ENCODE measurements at regions not wholly inside any gene's neighbourhood (a gene's known extent, or its start where the extent isn't known, plus 50 kb on each side); places are given as distances from the start of the nearest gene placed in this dataset.

GRCh38 chr7:52897288-52897687, 138.1 kb upstream of the POM121L12 start:
- DNase-seq (ENCODE audit: low read depth in 2 of 2), result no peak

DNA sequence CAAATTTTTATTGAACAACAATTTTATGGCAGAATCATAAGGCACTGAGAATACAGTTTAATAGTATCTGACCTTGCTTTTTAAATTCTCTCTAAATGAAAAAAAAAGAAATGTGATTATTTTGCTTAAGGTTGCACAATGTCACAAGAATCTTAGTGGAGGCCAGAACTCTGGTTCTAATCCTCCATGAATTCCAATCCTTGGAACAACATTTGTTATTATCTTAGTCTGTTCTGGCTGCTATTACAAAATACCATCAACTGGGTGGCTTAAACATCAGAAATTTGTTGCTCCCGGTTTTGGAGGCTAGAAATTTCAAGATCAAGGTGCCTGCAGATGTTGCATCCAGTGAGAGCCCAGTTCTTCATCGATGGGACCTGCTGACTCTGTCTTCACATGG, 158.2 kb upstream of the POM121L12 start:
- no peak for DNase-seq (ENCODE audit: low read depth in 2 of 2)

DNA sequence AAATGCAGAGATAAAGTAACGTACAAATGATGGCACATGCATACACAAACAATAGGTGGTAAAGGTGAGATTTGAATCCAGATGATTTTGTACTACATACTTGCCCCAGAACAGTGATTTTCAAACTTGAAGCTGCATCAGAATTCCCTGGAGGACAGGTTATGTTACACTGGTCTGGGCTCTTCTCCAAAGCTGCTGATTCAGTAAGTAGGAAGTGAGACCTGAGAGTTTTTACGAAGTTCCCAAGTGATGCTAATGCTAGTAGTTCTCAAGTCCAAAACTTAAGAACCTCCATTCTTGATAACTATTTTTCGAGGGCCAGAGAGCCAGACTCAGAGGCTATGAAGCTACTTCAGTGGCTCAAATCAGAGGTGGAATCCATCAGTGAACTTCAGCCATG, 159.0 kb upstream of the POM121L12 start:
- no peak for DNase-seq (ENCODE audit: low read depth in 2 of 2)

- DNase-seq (ENCODE audit: low read depth in 2 of 2), result no peak
Measured at GRCh38 chr7:52863652-52864051, 171.8 kb upstream of the POM121L12 start.

- no peak for DNase-seq (ENCODE audit: low read depth in 2 of 2)
Measured at GRCh38 chr7:52862321-52862720, 173.1 kb upstream of the POM121L12 start.

- DNase-seq (ENCODE audit: low read depth in 2 of 2), result no peak
Measured at GRCh38 chr7:52857367-52857766, 178.1 kb upstream of the POM121L12 start.

GRCh38 chr7:52854681-52855080, 180.8 kb upstream of the POM121L12 start:
- no peak for DNase-seq (ENCODE audit: low read depth in 2 of 2)

DNA sequence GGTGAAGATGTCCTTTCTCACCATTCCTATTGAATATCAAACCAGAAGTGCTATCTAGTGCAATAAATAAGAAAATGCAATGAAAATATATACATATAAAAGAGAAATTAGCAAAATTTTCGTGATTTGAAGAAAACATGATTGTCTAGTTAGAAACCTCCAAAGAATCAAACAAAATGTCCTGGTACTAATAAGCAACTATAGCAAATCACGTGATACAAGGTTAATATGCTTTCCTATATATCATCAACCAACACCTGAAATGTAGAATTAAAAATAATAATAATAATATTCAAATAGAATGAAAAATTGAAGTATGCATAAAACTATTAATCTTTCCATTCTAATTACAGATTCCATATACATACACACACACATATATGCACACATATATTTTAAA, 183.9 kb upstream of the POM121L12 start:
- DNase-seq (ENCODE audit: low read depth in 2 of 2), result no peak

DNA sequence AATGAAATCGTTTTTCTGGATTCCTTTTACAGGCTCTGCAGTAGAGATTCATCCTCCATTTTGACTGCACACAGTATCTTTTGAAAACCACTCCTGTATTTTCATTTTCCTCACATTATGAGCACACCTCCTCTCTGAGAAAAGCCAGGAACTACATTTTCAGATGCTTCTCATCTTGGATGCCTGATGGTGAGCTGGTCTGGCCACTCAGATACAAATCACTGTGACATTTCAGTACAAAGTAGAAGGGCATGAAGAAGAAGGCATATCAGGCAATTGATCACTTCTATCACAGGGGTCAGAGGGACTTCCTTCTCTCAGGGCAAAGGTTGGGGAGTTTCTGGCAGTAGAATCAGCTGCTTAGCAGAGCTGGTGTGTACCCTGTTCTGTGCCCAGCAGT, 192.0 kb upstream of the POM121L12 start:
- no peak for DNase-seq (ENCODE audit: low read depth in 2 of 2)

- no peak for DNase-seq (ENCODE audit: low read depth in 2 of 2)
Measured at GRCh38 chr7:52842202-52842900, 193.1 kb upstream of the POM121L12 start.

- DNase-seq (ENCODE audit: low read depth in 2 of 2), result no peak
Measured at GRCh38 chr7:52838981-52839411, 196.4 kb upstream of the POM121L12 start.

DNA sequence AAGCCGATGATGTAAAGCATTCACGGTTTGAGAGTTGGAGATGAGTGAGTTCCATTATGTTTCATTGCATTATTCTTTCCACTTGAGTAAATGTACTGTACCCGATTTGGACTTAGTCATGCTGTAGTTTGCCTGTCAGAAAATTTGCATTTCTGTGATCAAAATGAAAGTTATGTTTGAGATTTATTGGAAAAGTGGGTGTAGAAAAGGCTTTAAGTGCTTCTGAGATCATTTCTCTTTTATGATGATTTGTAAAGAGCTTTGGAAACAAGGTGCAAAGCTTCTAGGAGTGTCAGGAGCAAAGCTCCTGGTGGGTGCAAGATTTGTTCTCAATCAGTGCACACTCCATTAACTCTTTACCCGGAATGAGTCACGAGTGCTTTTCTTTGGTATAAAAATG, 204.1 kb upstream of the POM121L12 start:
- DNase-seq (ENCODE audit: low read depth in 2 of 2), result no peak

- no peak for DNase-seq (ENCODE audit: low read depth in 2 of 2)
Measured at GRCh38 chr7:52830801-52831200, 204.6 kb upstream of the POM121L12 start.

DNA sequence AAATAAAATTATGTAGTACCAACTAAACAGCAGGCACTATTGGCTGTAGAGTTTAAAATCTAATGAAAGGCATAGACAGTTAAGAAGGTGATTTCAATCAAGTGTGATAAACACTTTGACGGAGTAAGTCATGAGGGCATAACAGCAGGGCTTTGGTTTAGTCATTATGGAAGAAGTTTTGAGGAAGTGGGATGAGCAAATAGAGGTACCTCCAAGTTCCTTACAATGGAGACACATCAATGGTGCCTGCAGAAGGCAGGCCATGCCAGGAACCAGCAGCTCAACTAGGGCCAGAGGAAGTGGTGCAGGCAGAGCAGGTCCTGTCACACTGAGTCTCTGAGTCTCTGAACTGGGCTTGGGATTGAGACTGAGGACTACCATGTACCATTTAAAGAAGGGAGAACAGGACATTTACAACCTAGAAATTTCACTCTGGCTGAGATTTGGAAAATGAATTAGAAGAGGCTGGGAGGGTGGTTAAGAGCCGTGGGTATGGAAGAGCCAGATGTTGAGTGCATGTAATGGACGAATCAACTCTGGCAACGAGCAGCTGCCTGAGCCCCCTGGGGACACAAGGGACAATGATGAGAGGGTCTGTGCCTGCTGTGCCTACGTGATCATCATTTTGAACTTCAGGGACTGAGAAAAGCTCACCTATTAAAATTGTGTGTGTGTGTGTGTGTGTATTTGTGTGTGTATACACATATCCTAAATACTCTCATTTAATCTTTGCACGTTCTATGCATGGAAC, 208.7 kb upstream of the POM121L12 start:
- DNase-seq (ENCODE audit: low read depth in 2 of 2), result no peak

DNA sequence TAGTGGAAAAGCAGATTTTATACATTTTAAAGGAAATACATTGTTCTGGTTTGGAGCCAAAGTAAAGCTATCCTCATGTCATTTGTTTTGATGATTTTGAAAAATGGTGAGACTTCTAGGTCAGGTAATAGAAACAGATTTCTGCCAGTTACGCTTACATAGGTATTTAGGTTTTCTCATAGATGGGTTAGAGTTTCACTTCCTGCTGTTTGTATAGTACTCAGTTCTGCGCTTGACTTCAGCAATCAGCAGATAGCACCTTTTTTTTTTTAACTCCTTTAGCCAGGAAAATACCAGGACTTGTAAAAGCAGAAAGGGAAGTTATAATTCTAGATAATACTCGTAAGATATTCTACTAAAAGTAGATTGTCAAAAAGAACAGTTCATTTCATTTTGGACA, 209.8 kb upstream of the POM121L12 start:
- DNase-seq (ENCODE audit: low read depth in 2 of 2), result no peak

DNA sequence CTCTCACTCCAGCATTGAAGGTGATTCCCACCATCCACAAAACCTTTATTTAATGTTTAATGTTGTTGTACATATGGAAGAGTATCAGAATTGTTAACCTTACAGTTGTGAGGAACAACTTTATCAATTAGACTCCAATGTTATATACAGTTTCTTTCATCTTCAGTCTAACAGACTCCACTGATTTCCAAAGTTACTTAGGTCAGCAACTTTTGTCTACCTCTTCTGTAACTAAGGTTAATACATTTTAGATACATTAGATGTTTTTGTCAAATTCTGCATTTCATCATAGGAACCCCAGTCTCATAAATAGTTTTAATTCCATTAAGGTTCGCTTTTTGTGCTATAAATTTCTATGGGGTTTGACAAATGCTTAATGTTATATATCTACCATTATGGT, 223.9 kb upstream of the POM121L12 start:
- DNase-seq (ENCODE audit: low read depth in 2 of 2), result no peak

- DNase-seq (ENCODE audit: low read depth in 2 of 2), result no peak
Measured at GRCh38 chr7:52799817-52800216, 235.6 kb upstream of the POM121L12 start.

DNA sequence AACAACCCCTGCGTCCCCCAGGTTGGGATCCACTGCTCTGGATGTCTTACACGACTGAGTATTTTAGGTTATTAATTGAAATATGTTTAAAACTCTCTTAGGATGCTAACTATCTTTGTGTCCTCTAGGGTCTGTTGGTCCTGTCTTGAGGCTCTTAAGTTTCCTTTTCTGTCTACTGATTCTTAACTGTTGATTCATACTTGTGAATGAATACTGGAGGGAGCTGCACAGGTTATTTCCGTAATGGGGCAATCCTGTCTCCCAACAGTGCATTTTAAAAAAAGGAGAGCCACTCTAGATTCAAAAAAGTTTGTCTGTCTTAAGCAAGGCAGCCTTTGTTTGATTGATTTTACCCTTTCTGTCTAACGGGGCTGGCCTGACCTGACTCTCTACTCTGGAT, 237.6 kb upstream of the POM121L12 start:
- no peak for DNase-seq (ENCODE audit: low read depth in 2 of 2)

DNA sequence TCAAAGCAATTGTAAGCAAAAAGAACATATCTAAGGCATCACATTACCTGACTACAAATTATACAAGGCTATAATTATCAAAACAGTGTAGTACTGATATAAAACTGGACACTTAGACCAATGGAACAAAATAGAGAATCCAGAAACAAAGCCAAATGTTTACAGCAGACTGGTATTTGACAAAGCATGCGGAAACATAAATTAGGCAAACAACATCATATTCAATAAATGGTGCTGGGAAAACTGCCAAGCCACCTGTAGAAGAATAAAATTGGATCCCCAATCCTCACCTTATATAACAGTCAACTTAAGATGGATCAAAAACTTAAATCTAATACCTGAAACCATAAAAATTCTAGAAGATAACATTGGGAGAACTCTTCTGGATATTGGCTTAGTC, 240.8 kb upstream of the POM121L12 start:
- no peak for DNase-seq (ENCODE audit: low read depth in 2 of 2)

GRCh38 chr7:52791176-52791700, 244.2 kb upstream of the POM121L12 start:
- no peak for DNase-seq (ENCODE audit: low read depth in 2 of 2)

DNA sequence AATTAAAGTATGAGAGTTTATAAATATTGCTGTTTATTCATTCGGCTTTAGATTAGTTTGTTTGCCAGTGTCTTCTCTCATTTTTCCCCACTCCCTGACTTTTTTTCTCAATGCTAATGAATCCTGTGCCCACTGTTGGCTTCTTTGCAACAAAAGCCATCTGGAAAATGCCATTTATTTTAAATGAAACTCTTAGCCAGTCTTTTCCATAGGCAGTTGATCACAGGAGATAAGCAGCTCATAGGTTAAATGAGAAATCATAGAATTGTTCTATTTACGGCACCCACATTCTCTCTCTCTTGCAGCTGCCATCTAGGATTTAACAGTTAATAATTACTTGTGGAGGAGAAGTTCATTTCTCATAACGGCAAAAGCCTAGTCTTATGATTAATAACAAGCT, 249.3 kb upstream of the POM121L12 start:
- DNase-seq (ENCODE audit: low read depth in 2 of 2), result no peak

- no peak for DNase-seq (ENCODE audit: low read depth in 2 of 2)
Measured at GRCh38 chr7:52782348-52782747, 253.1 kb upstream of the POM121L12 start.

DNA sequence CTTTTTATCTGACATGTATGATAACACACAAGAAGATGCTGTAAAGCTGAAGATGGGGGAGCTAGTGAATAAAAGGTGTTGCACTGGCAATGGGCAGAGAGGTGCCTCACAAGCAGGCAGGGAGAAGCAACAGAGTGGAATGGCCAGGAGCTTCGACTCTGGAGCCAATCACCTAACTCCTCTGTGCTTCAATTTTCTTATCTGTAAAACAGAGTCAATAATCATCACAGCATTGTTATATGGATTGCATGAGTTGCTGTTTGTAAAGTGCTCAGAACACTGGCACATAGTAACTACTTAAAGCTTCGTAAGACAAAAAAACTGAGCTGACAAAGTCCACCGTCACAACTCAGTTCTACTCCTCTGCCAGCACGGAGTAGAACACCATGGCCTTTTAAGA, 254.2 kb upstream of the POM121L12 start:
- no peak for DNase-seq (ENCODE audit: low read depth in 2 of 2)

All from stimulated activated CD4-positive, alpha-beta T cell treated with anti-CD3 and anti-CD28 coated beads, Interleukin-4, amount 100 ng/mL, for 48 hours (primary cell).